ENCODE measurements at regions not wholly inside any gene's neighbourhood (a gene's known extent, or its start where the extent isn't known, plus 50 kb on each side); places are given as distances from the start of the nearest gene placed in this dataset.

GRCh38 chr12:94749890-94750289 is 99.5 kb upstream of the TMCC3 start:
- no peak for DNase-seq (ENCODE audit: low spot score)

- no peak for DNase-seq (ENCODE audit: low spot score)
Observed at GRCh38 chr12:94749455-94749854, 99.1 kb upstream of the TMCC3 start.

- no peak for DNase-seq (ENCODE audit: low spot score)
Observed at GRCh38 chr12:94748726-94749421, 98.5 kb upstream of the TMCC3 start.

GRCh38 chr12:94745562-94745961 is 95.2 kb upstream of the TMCC3 start:
- DNase-seq (ENCODE audit: low spot score): peak; percentile 86

GRCh38 chr12:94743174-94743573 is 92.8 kb upstream of the TMCC3 start:
- DNase-seq (ENCODE audit: low spot score): no peak

- no peak for DNase-seq (ENCODE audit: low spot score)
Observed at GRCh38 chr12:94740601-94741362, 90.4 kb upstream of the TMCC3 start.

- DNase-seq (ENCODE audit: low spot score): no peak
Observed at GRCh38 chr12:94736820-94737219, 86.5 kb upstream of the TMCC3 start.

GRCh38 chr12:94736004-94736403 is 85.6 kb upstream of the TMCC3 start:
- DNase-seq (ENCODE audit: low spot score): no peak

GRCh38 chr12:94733727-94734126 is 83.4 kb upstream of the TMCC3 start:
- no peak for DNase-seq (ENCODE audit: low spot score)

- DNase-seq (ENCODE audit: low spot score): no peak
Observed at GRCh38 chr12:94732367-94732990, 82.1 kb upstream of the TMCC3 start.

- no peak for DNase-seq (ENCODE audit: low spot score)
Observed at GRCh38 chr12:94731733-94732360, 81.5 kb upstream of the TMCC3 start.

GRCh38 chr12:94730847-94731246 is 80.5 kb upstream of the TMCC3 start:
- no peak for DNase-seq (ENCODE audit: low spot score)

- no peak for DNase-seq (ENCODE audit: low spot score)
Observed at GRCh38 chr12:94726236-94726835, 76.0 kb upstream of the TMCC3 start.

GRCh38 chr12:94725375-94726168 is 75.2 kb upstream of the TMCC3 start:
- peak; percentile 10 for DNase-seq (ENCODE audit: low spot score)

GRCh38 chr12:94722664-94723063 is 72.3 kb upstream of the TMCC3 start:
- DNase-seq (ENCODE audit: low spot score): no peak

- DNase-seq (ENCODE audit: low spot score): no peak
Observed at GRCh38 chr12:94721173-94721572, 70.8 kb upstream of the TMCC3 start.

- no peak for DNase-seq (ENCODE audit: low spot score)
Observed at GRCh38 chr12:94718114-94718513, 67.8 kb upstream of the TMCC3 start.

- no peak for DNase-seq (ENCODE audit: low spot score)
Observed at GRCh38 chr12:94717656-94718055, 67.3 kb upstream of the TMCC3 start.

- DNase-seq (ENCODE audit: low spot score): no peak
Observed at GRCh38 chr12:94717108-94717507, 66.8 kb upstream of the TMCC3 start.

GRCh38 chr12:94716339-94716738 is 66.0 kb upstream of the TMCC3 start:
- no peak for DNase-seq (ENCODE audit: low spot score)

- no peak for DNase-seq (ENCODE audit: low spot score)
Observed at GRCh38 chr12:94714378-94715114, 64.2 kb upstream of the TMCC3 start.

All from cerebellar cortex (tissue), 1 donor.